ENCODE measurements at regions not wholly inside any gene's neighbourhood (a gene's known extent, or its start where the extent isn't known, plus 50 kb on each side); places are given as distances from the start of the nearest gene placed in this dataset.

- Histone ChIP-seq H4K20me1 (no peaks in the 10 kb centered on the region), H3K9me3 (no peaks in the 10 kb centered on the region), H3K4me1 (no peaks in the 10 kb centered on the region), H3K4me3 (no peak overlapping the region), H3K27ac (no peak overlapping the region), H3K4me2 (no peak overlapping the region), H3K9ac (no peak overlapping the region), H3K36me3 (no peaks in the 10 kb centered on the region), H3K27me3 (no peaks in the 10 kb centered on the region)
- TF ChIP-seq Cebpa-rat (IDR thresholded peaks at IDR 0.05) = no peak
Observed at GRCh38 chr14:49494836-49495235, 91.3 kb downstream of the RPS29 start.

GRCh38 chr14:49493557-49493956 lies 92.6 kb downstream of the RPS29 start:
- H3K4me1 ChIP-seq = no peaks in the 10 kb centered on the region
- no peak overlapping the region for H3K27ac ChIP-seq
- no peak overlapping the region for H3K4me3 ChIP-seq
- no peak overlapping the region for H3K9ac ChIP-seq
- H3K36me3 ChIP-seq = no peaks in the 10 kb centered on the region
- H3K4me2 ChIP-seq = no peak overlapping the region
- no peaks in the 10 kb centered on the region for H3K9me3 ChIP-seq
- H3K27me3 ChIP-seq = no peaks in the 10 kb centered on the region
- TF ChIP-seq Cebpa-rat (IDR thresholded peaks at IDR 0.05) = no peak
- no peaks in the 10 kb centered on the region for H4K20me1 ChIP-seq

- Histone ChIP-seq H3K9me3 (no peaks in the 10 kb centered on the region), H3K4me3 (no peak overlapping the region), H3K27me3 (no peaks in the 10 kb centered on the region), H3K4me1 (no peaks in the 10 kb centered on the region), H3K27ac (no peak overlapping the region), H3K4me2 (no peak overlapping the region), H3K9ac (no peak overlapping the region), H3K36me3 (no peaks in the 10 kb centered on the region), H4K20me1 (no peaks in the 10 kb centered on the region)
- no peak for TF ChIP-seq Cebpa-rat (IDR thresholded peaks at IDR 0.05)
Observed at GRCh38 chr14:49492151-49492550, 94.0 kb downstream of the RPS29 start.

- Histone ChIP-seq H3K36me3 (no peaks in the 10 kb centered on the region), H3K27ac (no peak overlapping the region), H4K20me1 (no peaks in the 10 kb centered on the region), H3K4me3 (no peak overlapping the region), H3K4me2 (no peak overlapping the region), H3K27me3 (no peaks in the 10 kb centered on the region), H3K4me1 (no peaks in the 10 kb centered on the region), H3K9ac (no peak overlapping the region), H3K9me3 (no peaks in the 10 kb centered on the region)
- TF ChIP-seq Cebpa-rat (IDR thresholded peaks at IDR 0.05) = no peak
Observed at GRCh38 chr14:49489341-49489740, 96.8 kb downstream of the RPS29 start.

GRCh38 chr14:49487238-49487637 lies 98.9 kb downstream of the RPS29 start:
- no peak overlapping the region for H3K4me2 ChIP-seq
- no peak overlapping the region for H3K9ac ChIP-seq
- H3K9me3 ChIP-seq = no peaks in the 10 kb centered on the region
- H3K27ac ChIP-seq = no peak overlapping the region
- peaks cover 6% of the 10 kb centered on the region; the same call in 1 of the 2 replicates for H3K4me1 ChIP-seq
- no peaks in the 10 kb centered on the region for H3K36me3 ChIP-seq
- no peak overlapping the region for H3K4me3 ChIP-seq
- no peak for TF ChIP-seq Cebpa-rat (IDR thresholded peaks at IDR 0.05)
- H4K20me1 ChIP-seq = no peaks in the 10 kb centered on the region
- H3K27me3 ChIP-seq = no peaks in the 10 kb centered on the region

- no peak for TF ChIP-seq Cebpa-rat (IDR thresholded peaks at IDR 0.05)
- Histone ChIP-seq H3K36me3 (no peaks in the 10 kb centered on the region), H3K4me2 (no peak overlapping the region), H3K27me3 (no peaks in the 10 kb centered on the region), H3K27ac (no peak overlapping the region), H3K9ac (no peak overlapping the region), H4K20me1 (no peaks in the 10 kb centered on the region), H3K4me1 (peaks cover 6% of the 10 kb centered on the region; the same call in 1 of the 2 replicates), H3K9me3 (0 out of 2 replicates have a peak, but pooled peaks cover 8% of the 10 kb centered on the region), H3K4me3 (no peak overlapping the region)
Observed at GRCh38 chr14:49485290-49485689, 100.9 kb downstream of the RPS29 start.

- Histone ChIP-seq H3K9ac (no peak overlapping the region), H3K36me3 (no peaks in the 10 kb centered on the region), H3K4me3 (no peak overlapping the region), H3K9me3 (0 out of 2 replicates have a peak, but pooled peaks cover 8% of the 10 kb centered on the region), H3K27me3 (no peaks in the 10 kb centered on the region), H3K27ac (no peak overlapping the region), H3K4me1 (peaks cover 6% of the 10 kb centered on the region; the same call in 1 of the 2 replicates), H3K4me2 (no peak overlapping the region), H4K20me1 (no peaks in the 10 kb centered on the region)
- TF ChIP-seq Cebpa-rat (IDR thresholded peaks at IDR 0.05) = no peak
Observed at GRCh38 chr14:49484180-49484579, 102.0 kb downstream of the RPS29 start.

GRCh38 chr14:49483268-49483667 lies 102.9 kb downstream of the RPS29 start:
- no peak overlapping the region for H3K27ac ChIP-seq
- no peaks in the 10 kb centered on the region for H4K20me1 ChIP-seq
- H3K4me1 ChIP-seq = peaks cover 6% of the 10 kb centered on the region; the same call in 1 of the 2 replicates
- H3K4me3 ChIP-seq = no peak overlapping the region
- H3K27me3 ChIP-seq = no peaks in the 10 kb centered on the region
- 0 out of 2 replicates have a peak overlapping the region, but pooled peaks have one; percentile 7 for H3K4me2 ChIP-seq
- no peaks in the 10 kb centered on the region for H3K36me3 ChIP-seq
- TF ChIP-seq Cebpa-rat (IDR thresholded peaks at IDR 0.05) = no peak
- H3K9ac ChIP-seq = no peak overlapping the region
- 0 out of 2 replicates have a peak, but pooled peaks cover 8% of the 10 kb centered on the region for H3K9me3 ChIP-seq

- Histone ChIP-seq H3K4me3 (no peak overlapping the region), H3K9me3 (0 out of 2 replicates have a peak, but pooled peaks cover 8% of the 10 kb centered on the region), H3K27ac (no peak overlapping the region), H3K36me3 (no peaks in the 10 kb centered on the region), H4K20me1 (no peaks in the 10 kb centered on the region), H3K9ac (no peak overlapping the region), H3K27me3 (no peaks in the 10 kb centered on the region), H3K4me1 (peaks cover 6% of the 10 kb centered on the region; the same call in 1 of the 2 replicates), H3K4me2 (no peak overlapping the region)
- no peak for TF ChIP-seq Cebpa-rat (IDR thresholded peaks at IDR 0.05)
Observed at GRCh38 chr14:49480979-49481498, 105.1 kb downstream of the RPS29 start.

- Histone ChIP-seq H3K9me3 (0 out of 2 replicates have a peak, but pooled peaks cover 8% of the 10 kb centered on the region), H3K27ac (no peak overlapping the region), H4K20me1 (no peaks in the 10 kb centered on the region), H3K27me3 (no peaks in the 10 kb centered on the region), H3K4me2 (no peak overlapping the region), H3K36me3 (no peaks in the 10 kb centered on the region), H3K9ac (no peak overlapping the region), H3K4me1 (peaks cover 6% of the 10 kb centered on the region; the same call in 1 of the 2 replicates), H3K4me3 (no peak overlapping the region)
- no peak for TF ChIP-seq Cebpa-rat (IDR thresholded peaks at IDR 0.05)
Observed at GRCh38 chr14:49480053-49480760, 106.0 kb downstream of the RPS29 start.
